Keratinocyte (primary cell): ENCODE measurements at regions not wholly inside any gene's neighbourhood (a gene's known extent, or its start where the extent isn't known, plus 50 kb on each side); places are given as distances from the start of the nearest gene placed in this dataset.

ENCODE experiments used
- EZH2 ChIP-seq: IDR thresholded peaks from one replicate; pipeline ENCODE4 v1.6.1; 2012; ENCODE audit warnings: inconsistent platforms, mild to moderate bottlenecking, low read length, moderate library complexity
- TF ChIP-seq, protein P1 (sequence below), 3 experiments: IDR thresholded peaks in 1 of 3; conservative IDR thresholded peaks in 1 of 3; optimal IDR thresholded peaks in 1 of 3; 2 replicates in 2 of 3; 3 replicates in 1 of 3; pipeline versions ENCODE3 to v1.5.1; 2011; ENCODE audit warnings: low read length in 3 of 3, mild to moderate bottlenecking in 3 of 3, moderate library complexity in 2 of 3, control low read depth in 1 of 3, inconsistent platforms in 1 of 3; ENCODE audit not compliant: insufficient read depth in 2 of 3; ENCODE audit errors: extremely low read depth in 1 of 3

- TF ChIP-seq, protein P1, sequence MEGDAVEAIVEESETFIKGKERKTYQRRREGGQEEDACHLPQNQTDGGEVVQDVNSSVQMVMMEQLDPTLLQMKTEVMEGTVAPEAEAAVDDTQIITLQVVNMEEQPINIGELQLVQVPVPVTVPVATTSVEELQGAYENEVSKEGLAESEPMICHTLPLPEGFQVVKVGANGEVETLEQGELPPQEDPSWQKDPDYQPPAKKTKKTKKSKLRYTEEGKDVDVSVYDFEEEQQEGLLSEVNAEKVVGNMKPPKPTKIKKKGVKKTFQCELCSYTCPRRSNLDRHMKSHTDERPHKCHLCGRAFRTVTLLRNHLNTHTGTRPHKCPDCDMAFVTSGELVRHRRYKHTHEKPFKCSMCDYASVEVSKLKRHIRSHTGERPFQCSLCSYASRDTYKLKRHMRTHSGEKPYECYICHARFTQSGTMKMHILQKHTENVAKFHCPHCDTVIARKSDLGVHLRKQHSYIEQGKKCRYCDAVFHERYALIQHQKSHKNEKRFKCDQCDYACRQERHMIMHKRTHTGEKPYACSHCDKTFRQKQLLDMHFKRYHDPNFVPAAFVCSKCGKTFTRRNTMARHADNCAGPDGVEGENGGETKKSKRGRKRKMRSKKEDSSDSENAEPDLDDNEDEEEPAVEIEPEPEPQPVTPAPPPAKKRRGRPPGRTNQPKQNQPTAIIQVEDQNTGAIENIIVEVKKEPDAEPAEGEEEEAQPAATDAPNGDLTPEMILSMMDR (optimal IDR thresholded peaks at IDR 0.05 in 1 of 3, IDR thresholded peaks at IDR 0.05 in 1 of 3, conservative IDR thresholded peaks at IDR 0.05 in 1 of 3; ENCODE audit: extremely low read depth in 1 of 3, insufficient read depth in 2 of 3, low read length in 3 of 3) = no peak
- TF ChIP-seq EZH2 = no peak
These were observed 66.6 kb downstream of the LACC1 start for GRCh38 chr13:43946281-43946680.
